HG03460 (cell line): ENCODE measurements at regions not wholly inside any gene's neighbourhood (a gene's known extent, or its start where the extent isn't known, plus 50 kb on each side); places are given as distances from the start of the nearest gene placed in this dataset.

ENCODE experiments used
- ATAC-seq: cut with Tn5 transposase; IDR thresholded peaks from one replicate; pipeline ENCODE4 v1.9.1; 2021; ENCODE audit not compliant: unreplicated experiment

- ATAC-seq, result peak; percentile 98
These were observed 402.9 kb downstream of the CYLC2 start for GRCh38 chr9:103397868-103398600.

DNA sequence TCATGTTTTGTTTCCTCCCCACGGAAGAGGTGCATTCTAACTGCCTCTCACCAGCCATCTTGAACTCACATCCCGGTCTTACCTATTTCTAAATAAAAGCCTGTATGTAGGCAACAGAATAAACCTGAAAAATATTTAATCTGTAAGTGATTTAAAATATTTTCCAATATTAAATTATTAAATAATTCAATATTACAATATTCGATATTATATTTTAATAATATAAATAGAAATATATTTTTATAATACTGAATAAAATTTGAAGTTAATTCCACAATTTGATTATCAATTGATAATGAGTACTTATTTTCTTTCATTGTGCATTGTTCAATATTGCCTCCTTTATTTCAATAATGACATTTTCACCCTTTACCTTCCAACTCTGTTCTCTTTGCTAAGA is 404.4 kb downstream of the CYLC2 start:
- ATAC-seq, result no peak

DNA sequence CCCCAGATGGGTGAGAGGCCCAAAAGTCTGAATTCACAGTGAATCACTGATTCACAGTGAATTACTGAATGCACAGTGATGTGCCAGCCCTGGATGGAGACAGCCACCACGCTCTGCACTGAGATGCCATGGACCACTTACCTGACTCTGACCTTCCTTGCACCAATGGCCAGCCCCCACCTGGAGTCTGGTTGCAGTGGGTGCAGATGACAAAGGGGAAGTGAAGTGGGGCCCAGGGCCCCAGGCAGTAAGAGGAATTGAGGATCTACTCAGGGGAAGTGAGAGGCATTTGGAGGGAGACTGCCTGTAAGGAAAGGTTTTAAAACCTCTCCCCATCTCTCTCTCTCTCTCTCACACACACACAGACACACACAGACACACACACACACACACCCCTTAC is 412.1 kb downstream of the CYLC2 start:
- ATAC-seq, result no peak

GRCh38 chr9:103410059-103410458 is 414.9 kb downstream of the CYLC2 start:
- ATAC-seq, result no peak

GRCh38 chr9:103427696-103428095 is 432.6 kb downstream of the CYLC2 start:
- ATAC-seq, result no peak

DNA sequence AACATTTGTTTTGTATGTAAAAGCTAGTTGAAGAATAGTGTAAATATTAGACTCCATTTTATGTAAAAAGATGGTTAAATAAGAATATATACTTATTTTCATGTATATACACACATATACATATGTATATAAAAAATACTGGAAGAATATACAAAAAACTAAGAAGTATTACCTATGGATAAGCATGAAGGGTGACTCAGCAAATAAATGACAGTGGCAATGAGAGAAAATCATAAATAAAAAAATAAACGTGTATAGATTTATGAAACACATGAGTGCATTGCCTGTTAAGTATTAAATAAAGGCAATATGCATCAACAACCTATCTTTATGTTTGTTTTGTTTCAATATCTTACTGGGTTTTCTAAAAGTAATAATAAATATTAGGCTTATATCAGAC is 435.3 kb downstream of the CYLC2 start:
- no peak for ATAC-seq

DNA sequence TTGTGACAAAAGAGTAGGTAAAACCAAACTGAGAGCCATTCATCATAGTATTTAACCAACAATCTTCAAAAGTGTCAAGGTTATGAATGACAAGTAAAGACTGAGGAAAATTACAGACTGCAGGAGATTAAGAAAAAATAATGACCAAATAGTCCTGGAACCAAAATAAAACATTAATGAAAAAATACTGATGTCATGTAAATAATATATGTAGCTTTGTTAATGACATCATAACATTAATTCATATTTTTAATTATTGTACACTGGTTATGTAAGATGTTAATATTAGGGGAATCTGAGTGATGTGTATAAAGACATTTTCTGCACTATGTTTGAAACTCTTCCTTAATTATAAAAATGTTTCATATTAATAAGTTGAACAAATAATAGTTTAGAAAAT is 436.7 kb downstream of the CYLC2 start:
- no peak for ATAC-seq

DNA sequence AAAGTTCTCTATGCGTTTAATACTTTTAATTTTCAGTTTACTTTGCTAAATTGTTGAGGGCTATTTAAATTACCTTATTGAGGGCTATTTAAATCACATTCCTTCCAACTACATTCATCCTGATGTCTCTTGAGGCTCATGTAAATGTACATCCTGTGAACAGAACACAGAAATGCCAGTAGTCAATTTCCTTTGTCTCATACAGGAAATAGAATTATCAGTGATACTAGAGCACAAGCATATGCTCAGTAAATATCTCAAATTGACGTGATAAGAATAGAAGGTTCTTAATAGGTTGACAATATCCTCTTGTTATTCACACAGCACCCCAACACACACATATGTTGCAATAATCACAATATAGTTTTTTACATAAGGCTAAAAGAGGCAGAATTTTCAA is 449.0 kb downstream of the CYLC2 start:
- ATAC-seq, result no peak

GRCh38 chr9:103458826-103459225 is 463.7 kb downstream of the CYLC2 start:
- no peak for ATAC-seq

GRCh38 chr9:103471241-103471640 is 476.1 kb downstream of the CYLC2 start:
- no peak for ATAC-seq

DNA sequence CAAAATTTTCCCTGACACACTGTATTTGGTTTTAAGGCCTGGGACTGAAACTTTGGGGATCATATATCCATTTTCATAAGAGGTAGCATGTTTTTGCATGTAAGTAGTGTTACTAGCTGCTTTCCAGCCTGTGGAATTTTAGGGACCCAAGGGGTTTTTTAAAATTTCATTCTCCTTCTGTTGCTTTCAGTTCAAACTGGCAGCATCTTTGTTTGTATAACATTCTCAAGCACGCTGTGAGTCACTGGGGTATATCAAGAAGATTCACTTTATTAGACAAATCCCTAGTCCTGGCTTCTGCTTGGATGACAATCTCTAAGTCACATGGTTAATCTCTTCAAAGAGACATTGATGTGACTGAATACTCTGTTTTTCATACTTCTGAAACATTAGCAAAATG is 479.0 kb downstream of the CYLC2 start:
- no peak for ATAC-seq

- no peak for ATAC-seq
These were observed 488.5 kb downstream of the CYLC2 start for GRCh38 chr9:103483471-103484096.

- ATAC-seq, result no peak
These were observed 490.0 kb downstream of the CYLC2 start for GRCh38 chr9:103485138-103485537.

DNA sequence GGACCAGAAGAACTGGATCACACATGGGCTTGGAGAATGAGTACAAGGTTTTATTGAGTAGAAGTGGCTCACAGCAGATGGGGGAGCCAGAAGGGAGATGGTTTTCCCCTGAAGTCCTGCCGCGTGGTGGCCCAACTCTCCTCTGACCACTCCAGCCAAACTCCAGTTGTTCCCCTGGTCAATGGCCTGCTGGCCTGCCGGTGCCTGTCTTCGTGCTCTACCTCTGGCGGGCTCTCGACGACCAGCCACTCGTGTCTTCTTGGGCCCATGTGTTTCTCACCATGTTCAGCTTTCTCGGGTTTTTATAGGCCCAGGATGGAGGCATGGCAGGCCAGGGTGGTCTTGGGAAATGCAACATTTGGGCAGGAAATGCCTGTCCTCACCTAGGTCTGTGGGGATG is 519.6 kb downstream of the CYLC2 start:
- ATAC-seq, result no peak

- ATAC-seq, result no peak
These were observed 527.3 kb downstream of the CYLC2 start for GRCh38 chr9:103522409-103522808.

GRCh38 chr9:103530934-103531333 is 535.8 kb downstream of the CYLC2 start:
- no peak for ATAC-seq

- no peak for ATAC-seq
These were observed 538.2 kb downstream of the CYLC2 start for GRCh38 chr9:103533318-103533717.

DNA sequence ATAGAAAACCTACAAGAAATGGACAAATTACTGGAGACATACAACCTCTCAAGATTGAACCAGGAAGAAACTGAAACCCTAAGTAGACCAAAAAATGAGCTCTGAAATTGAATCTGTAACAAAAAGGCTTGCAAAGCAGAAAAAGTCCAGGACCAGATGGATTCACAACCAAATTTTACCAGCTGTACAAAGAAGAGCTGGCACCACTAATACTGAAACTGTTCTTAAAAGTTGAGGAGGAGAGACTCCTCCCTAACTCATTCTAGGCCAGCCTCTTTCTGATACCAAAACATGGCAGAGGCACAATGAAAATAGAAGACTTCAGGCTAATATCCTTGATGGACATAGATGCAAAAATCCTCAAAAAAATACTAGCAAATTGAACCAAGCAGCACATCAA is 542.3 kb downstream of the CYLC2 start:
- ATAC-seq, result no peak

DNA sequence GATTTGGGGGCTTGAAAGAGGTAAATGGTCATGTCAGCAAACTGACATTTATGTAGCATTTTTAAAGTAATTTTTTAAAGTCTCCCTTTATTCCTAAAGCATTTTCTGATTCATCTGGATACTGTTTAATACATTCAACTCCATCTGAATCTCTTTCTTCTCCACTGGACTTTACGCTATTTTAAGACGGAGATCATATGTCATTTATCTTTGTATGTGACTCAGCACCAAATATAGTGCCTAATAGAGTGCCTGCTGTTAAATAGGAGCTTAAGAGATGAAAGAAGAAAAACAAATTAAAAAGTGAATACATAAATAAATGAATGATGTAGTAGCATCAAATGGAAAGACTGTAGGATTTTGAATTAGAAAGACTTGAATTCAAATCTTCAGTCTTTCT is 548.8 kb upstream of the SMC2 start:
- ATAC-seq, result no peak

GRCh38 chr9:103552712-103553111 is 541.4 kb upstream of the SMC2 start:
- ATAC-seq, result no peak

DNA sequence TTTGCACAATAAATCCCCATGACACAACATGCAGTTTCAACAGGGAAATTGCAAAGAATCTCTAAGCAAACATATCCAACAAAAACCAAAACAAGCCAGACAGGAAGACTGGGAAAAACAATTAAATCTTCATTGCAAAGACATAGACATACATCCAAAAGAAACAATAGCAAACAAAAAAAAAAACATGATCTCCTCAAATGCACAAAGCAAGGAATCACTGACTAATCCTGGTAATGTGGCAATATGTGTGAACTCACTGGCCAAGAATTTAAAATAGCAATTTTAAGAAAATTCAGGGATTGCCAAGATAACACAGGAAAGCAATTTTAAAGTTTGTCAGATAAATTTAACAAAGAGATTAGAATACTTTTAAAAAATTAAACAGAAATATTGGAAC is 520.1 kb upstream of the SMC2 start:
- no peak for ATAC-seq

DNA sequence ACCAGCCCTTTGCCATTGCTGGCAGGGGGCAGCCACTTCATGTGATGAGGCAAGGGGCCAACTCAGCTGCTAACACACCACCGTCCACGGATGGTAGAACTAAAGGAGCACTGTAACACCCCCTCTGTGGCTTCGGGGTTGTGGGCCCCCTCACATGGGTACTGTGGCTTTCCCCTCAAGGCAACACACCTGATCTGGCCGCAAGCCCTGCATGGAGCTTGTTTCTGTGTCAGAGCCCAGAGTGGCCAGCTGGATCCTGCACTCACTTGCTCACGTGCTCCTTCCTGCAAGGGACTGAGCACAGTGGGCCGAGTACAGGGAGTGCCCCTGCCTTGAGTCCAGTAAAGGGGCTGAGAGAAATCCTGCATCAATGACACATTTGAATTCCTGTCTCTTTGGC is 507.4 kb upstream of the SMC2 start:
- no peak for ATAC-seq

DNA sequence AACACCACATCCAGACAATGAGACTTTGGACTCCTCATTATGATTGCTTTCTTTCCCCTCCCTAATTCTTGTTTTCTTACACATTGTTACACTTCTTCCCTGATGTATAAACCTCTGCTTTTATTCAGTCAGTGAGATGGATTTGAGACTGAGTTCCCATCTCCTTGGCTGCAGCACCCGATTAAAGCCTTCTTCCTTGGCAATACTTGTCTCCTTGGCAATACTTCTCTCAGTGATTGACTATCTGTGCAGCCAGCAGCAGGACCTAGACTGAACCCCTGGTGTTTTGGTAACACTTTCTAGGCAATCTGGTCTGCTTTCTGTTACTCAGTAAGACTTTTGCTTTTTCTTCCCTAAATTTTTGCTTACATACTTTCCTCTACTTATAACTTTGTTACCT is 492.8 kb upstream of the SMC2 start:
- ATAC-seq, result no peak
